HUES64 (cell line): ENCODE measurements at regions not wholly inside any gene's neighbourhood (a gene's known extent, or its start where the extent isn't known, plus 50 kb on each side); places are given as distances from the start of the nearest gene placed in this dataset.

ENCODE experiments used
- H3K27ac ChIP-seq: 2 replicates; pipeline ENCODE4 v1.7.0; 2013; ENCODE audit warnings: low read depth, low read length, inconsistent platforms
- H3K27me3 ChIP-seq: 2 replicates; pipeline ENCODE4 v1.6.1; 2013; ENCODE audit warnings: mild to moderate bottlenecking, low read length; ENCODE audit not compliant: insufficient read depth
- H3K36me3 ChIP-seq: 2 replicates; pipeline ENCODE4 v1.6.1; 2013; ENCODE audit warnings: mild to moderate bottlenecking, low read length; ENCODE audit not compliant: insufficient read depth
- H3K4me1 ChIP-seq: 2 replicates; pipeline ENCODE4 v1.6.1; 2013; ENCODE audit warnings: mild to moderate bottlenecking, low read length, moderate library complexity; ENCODE audit not compliant: insufficient read depth
- H3K4me3 ChIP-seq: 2 replicates; pipeline ENCODE4 v1.5.1; 2013; ENCODE audit warnings: mild to moderate bottlenecking, low read length, moderate library complexity
- H3K9ac ChIP-seq: 2 replicates; pipeline ENCODE4 v1.6.1; 2013; ENCODE audit warnings: mild to moderate bottlenecking, low read depth, low read length
- H3K9me3 ChIP-seq: 2 replicates; pipeline ENCODE4 v1.6.1; 2013; ENCODE audit warnings: low read depth, low read length; ENCODE audit not compliant: insufficient read depth
- WGBS: fragments of 150-250, 120-280 bp; methylation state at CpG from one replicate; pipeline ENCODE4 v1.1.7; 2013; ENCODE audit warnings: missing lambda C conversion rate; 5-methylcytosine and 5-hydroxymethylcytosine counted together

DNA sequence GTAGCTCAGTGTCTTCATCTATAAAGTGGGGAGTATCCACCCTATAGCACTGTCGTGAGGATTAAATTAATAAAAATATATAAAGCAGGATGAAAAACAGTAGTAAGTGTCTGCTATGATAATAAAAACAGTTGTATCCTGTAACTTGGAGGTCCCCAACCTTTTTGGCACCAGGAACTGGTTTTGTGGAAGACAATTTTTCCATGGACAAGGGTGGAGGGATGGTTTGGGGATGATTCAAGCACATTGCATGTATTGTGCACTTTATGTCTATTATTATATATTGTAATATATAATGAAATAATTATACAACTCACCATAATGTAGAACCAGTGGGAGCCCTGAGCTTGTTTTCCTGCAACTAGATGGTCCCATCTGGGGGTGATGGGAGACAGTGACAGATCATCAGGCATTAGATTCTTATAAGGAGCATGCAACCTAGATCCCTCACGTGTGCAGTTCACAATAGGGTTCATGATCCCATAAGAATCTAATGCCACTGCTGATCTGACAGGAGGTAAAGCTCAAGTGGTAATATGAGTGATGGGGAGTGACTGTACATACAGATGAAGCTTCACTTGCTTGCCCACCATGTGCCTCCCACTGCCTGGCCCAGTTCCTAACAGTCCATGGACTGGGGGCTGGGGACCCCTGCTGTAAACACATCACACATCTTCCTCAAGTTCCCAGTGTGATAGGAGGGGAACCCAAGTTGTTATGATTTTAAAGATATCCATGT, 177.4 kb upstream of the DAPK1 start:
- 97% methylated on average over 2 of the region's 2 CpGs for WGBS
- Histone ChIP-seq H3K36me3 (no peaks in the 10 kb centered on the region), H3K9me3 (peaks cover 6% of the 10 kb centered on the region; the same call in 1 of the 2 replicates), H3K27me3 (no peaks in the 10 kb centered on the region), H3K27ac (no peak overlapping the region), H3K9ac (no peak overlapping the region), H3K4me3 (no peak overlapping the region), H3K4me1 (no peaks in the 10 kb centered on the region)

- Histone ChIP-seq H3K9me3 (no peaks in the 10 kb centered on the region), H3K4me3 (no peak overlapping the region), H3K9ac (no peak overlapping the region), H3K27me3 (no peaks in the 10 kb centered on the region), H3K27ac (no peak overlapping the region), H3K36me3 (no peaks in the 10 kb centered on the region), H3K4me1 (no peaks in the 10 kb centered on the region)
- 96% methylated on average over 4 of the region's 5 CpGs for WGBS
Observed at GRCh38 chr9:87322840-87323635, 174.6 kb upstream of the DAPK1 start.

- Histone ChIP-seq H3K4me3 (no peak overlapping the region), H3K27me3 (no peaks in the 10 kb centered on the region), H3K9ac (no peak overlapping the region), H3K4me1 (no peaks in the 10 kb centered on the region), H3K9me3 (no peaks in the 10 kb centered on the region), H3K27ac (no peak overlapping the region), H3K36me3 (no peaks in the 10 kb centered on the region)
- WGBS: 91% methylated on average over 2 of the region's 2 CpGs
Observed at GRCh38 chr9:87323928-87324327, 173.7 kb upstream of the DAPK1 start.

DNA sequence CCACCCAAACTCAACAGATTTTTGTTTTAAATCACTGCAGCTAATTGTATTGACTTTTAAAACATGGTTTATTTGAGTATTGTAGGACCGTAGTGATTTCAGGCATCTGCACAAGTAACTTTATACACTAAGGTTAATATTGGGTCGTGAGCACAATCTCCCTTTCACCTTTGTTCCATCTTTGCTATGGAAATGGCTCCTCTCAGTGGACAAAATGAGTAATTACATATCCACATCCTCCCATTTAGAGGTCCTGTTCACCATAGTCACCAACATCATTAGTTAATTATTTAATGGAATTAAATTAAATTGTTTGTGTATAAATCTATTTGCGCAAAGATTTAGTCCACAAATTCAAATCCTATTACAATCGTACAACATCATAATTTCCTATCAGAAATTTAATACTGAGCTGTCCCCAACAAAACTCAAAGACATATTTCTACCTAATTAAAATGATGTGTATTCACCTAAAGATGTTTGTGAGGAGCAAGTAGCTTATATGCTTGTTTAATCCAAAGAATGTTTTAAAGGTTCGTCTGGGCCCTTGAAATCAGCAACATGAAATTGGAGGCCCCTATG, 173.0 kb upstream of the DAPK1 start:
- H3K9ac ChIP-seq: no peak overlapping the region
- H3K4me3 ChIP-seq: no peak overlapping the region
- WGBS: 12% methylated on average over 4 of the region's 5 CpGs
- no peaks in the 10 kb centered on the region for H3K36me3 ChIP-seq
- H3K27ac ChIP-seq: no peak overlapping the region
- H3K27me3 ChIP-seq: no peaks in the 10 kb centered on the region
- H3K9me3 ChIP-seq: no peaks in the 10 kb centered on the region
- no peaks in the 10 kb centered on the region for H3K4me1 ChIP-seq

GRCh38 chr9:87327575-87328125, 170.0 kb upstream of the DAPK1 start:
- Histone ChIP-seq H3K9me3 (peaks cover 11% of the 10 kb centered on the region), H3K4me1 (no peaks in the 10 kb centered on the region), H3K9ac (no peak overlapping the region), H3K4me3 (no peak overlapping the region), H3K27ac (no peak overlapping the region), H3K27me3 (no peaks in the 10 kb centered on the region), H3K36me3 (no peaks in the 10 kb centered on the region)
- 71% methylated on average over 1 of the region's 3 CpGs for WGBS

DNA sequence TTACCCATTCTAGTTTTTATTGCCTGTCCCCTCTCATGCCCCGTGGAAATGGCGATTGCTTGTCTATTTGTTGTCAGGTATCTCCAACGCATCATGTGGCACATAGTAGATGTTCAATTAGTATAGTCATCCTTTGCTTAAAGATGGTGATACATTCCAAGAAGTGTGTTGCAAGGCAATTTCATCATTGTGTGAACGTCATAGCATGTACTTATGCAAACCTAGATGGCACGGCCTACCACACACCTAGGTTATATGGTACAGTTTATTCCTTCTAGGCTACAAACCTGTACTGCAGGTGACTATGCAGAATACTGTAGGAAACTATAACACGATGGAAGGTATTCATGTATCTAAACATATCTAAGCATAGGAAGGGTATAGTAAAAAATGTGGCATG, 163.9 kb upstream of the DAPK1 start:
- WGBS: 97% methylated on average over 6 of the region's 6 CpGs
- H3K9me3 ChIP-seq: peaks cover 11% of the 10 kb centered on the region
- no peaks in the 10 kb centered on the region for H3K36me3 ChIP-seq
- no peak overlapping the region for H3K27ac ChIP-seq
- no peak overlapping the region for H3K4me3 ChIP-seq
- H3K4me1 ChIP-seq: peaks cover 15% of the 10 kb centered on the region
- peaks cover 5% of the 10 kb centered on the region; the same call in 1 of the 2 replicates for H3K27me3 ChIP-seq
- no peak overlapping the region for H3K9ac ChIP-seq

GRCh38 chr9:87334366-87334765, 163.3 kb upstream of the DAPK1 start:
- WGBS: 93% methylated on average over 3 of the region's 3 CpGs
- Histone ChIP-seq H3K9me3 (peaks cover 11% of the 10 kb centered on the region), H3K36me3 (no peaks in the 10 kb centered on the region), H3K27me3 (peaks cover 5% of the 10 kb centered on the region; the same call in 1 of the 2 replicates), H3K4me3 (no peak overlapping the region), H3K27ac (no peak overlapping the region), H3K4me1 (peaks cover 19% of the 10 kb centered on the region), H3K9ac (no peak overlapping the region)

GRCh38 chr9:87336407-87336806, 161.3 kb upstream of the DAPK1 start:
- Histone ChIP-seq H3K9ac (no peak overlapping the region), H3K4me3 (no peak overlapping the region), H3K9me3 (peaks cover under 1% of the 10 kb centered on the region), H3K27ac (no peak overlapping the region), H3K27me3 (peaks cover 5% of the 10 kb centered on the region; the same call in 1 of the 2 replicates), H3K36me3 (no peaks in the 10 kb centered on the region), H3K4me1 (peaks cover 23% of the 10 kb centered on the region)
- WGBS: no CpG with 5 or more reads among the region's 1 CpG

- peaks cover 5% of the 10 kb centered on the region; the same call in 1 of the 2 replicates for H3K27me3 ChIP-seq
- peak overlapping the region; percentile 47; the same call in 1 of the 2 replicates for H3K9ac ChIP-seq
- no peak overlapping the region for H3K27ac ChIP-seq
- WGBS: 12% methylated on average over 12 of the region's 12 CpGs
- no peaks in the 10 kb centered on the region; the same call in 1 of the 2 replicates for H3K9me3 ChIP-seq
- peak overlapping the region; percentile 53 for H3K4me3 ChIP-seq
- H3K4me1 ChIP-seq: peaks cover 23% of the 10 kb centered on the region
- no peaks in the 10 kb centered on the region for H3K36me3 ChIP-seq
Observed at GRCh38 chr9:87336914-87337333, 160.7 kb upstream of the DAPK1 start.

DNA sequence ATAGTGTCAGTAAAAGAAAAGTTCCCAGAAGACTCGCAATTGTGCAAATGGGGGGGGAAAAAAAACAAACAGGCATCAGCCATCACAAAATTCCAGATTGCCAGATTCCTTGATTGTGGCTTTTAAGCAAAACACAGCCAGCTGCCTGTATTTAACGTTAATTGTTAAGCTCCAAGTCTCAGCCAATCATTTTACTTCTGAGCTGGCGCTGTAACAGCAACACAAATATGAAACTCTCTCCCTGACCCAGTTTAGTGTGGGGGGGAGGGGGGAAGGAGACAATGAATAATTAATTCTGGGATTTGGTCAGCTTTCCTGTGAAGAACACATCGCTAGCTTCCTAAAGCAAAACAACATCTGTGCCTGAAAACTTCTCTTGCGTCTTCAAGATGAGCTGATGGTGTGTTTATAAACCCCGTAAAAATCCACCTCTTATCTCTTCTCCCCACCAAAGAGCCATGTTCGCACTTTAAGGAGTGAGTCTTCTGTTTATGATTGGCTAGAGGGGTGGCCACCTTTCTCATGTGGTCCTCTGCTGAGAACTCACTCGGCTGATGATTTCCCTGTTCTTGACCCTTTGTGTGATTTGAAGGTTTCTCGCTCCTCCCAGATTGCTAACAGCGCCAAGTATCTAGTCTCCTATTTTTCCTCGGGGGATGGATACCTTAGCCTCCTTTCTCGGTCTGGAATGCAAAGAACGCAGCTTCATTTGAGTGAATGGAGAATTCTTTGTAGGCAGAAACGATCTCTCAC, 160.2 kb upstream of the DAPK1 start:
- Histone ChIP-seq H3K27ac (peak overlapping the region; percentile 84), H3K36me3 (no peaks in the 10 kb centered on the region), H3K9me3 (no peaks in the 10 kb centered on the region), H3K4me3 (peak overlapping the region; percentile 53), H3K4me1 (peaks cover 23% of the 10 kb centered on the region), H3K27me3 (peaks cover 5% of the 10 kb centered on the region; the same call in 1 of the 2 replicates), H3K9ac (peak overlapping the region; percentile 54)
- 1% methylated on average over 11 of the region's 14 CpGs for WGBS
